ENCODE measurements at regions not wholly inside any gene's neighbourhood (a gene's known extent, or its start where the extent isn't known, plus 50 kb on each side); places are given as distances from the start of the nearest gene placed in this dataset.

DNA sequence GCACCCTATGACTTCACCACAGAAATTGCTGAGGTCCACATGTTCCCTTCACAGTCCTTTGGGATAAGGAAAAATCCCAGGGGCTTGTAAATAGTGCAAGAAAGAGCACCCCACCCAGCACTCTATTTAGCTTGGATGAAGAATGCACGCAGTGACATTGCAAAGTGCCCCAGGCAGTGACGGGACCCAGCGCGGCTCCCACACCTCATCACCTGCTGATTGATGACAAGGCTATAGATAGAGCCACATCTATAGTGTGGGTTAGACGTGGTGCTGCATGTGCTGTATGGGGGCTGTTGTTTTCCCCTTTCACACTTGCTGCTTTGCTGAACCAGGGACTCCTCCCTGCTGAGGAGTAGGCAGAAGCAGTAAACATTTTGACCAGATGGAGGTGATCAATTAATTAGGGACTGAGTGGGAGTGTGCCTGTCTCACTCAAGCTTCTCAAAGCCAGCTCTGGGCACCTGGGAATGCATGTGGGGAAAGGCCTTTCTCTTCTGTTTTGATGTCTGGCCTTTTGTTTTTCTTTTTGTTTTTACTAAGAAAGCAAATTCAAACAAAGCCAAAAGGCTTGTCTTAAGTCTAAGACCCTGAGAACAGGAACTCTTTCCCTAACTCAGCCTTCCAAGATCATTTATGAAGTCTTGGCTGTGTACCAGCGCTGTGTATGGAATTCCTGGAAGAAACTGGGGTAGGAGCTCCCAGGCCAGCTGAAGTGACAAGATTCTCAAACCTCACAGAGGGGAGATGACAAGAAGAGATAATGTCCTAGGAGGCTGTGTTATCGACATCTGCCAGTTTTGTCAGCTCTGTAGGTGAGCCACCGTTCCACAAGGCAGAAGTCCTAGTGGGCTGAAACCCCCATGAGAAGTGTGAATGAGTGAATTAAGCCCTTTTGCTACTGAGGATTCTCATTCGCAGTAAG, 219.7 kb downstream of the BARX2 start:
- no peak overlapping the region for H3K27ac ChIP-seq
- no peak for DNase-seq (ENCODE audit: low spot score in 2 of 2)
- 53 to 54% methylated on average over 9 of the region's 9 CpGs for WGBS, 2 donors
- peaks cover 0 to 20% (median 0%) of the 10 kb centered on the region in 4 donors for H3K9me3 ChIP-seq
- H3K27me3 ChIP-seq, result no peaks in the 10 kb centered on the region
- H3K4me1 ChIP-seq, result no peaks in the 10 kb centered on the region
- TF ChIP-seq POLR2A (IDR thresholded peaks at IDR 0.05), result no peak
- TF ChIP-seq EP300 (IDR thresholded peaks at IDR 0.05), result no peak
- TF ChIP-seq, protein P1, sequence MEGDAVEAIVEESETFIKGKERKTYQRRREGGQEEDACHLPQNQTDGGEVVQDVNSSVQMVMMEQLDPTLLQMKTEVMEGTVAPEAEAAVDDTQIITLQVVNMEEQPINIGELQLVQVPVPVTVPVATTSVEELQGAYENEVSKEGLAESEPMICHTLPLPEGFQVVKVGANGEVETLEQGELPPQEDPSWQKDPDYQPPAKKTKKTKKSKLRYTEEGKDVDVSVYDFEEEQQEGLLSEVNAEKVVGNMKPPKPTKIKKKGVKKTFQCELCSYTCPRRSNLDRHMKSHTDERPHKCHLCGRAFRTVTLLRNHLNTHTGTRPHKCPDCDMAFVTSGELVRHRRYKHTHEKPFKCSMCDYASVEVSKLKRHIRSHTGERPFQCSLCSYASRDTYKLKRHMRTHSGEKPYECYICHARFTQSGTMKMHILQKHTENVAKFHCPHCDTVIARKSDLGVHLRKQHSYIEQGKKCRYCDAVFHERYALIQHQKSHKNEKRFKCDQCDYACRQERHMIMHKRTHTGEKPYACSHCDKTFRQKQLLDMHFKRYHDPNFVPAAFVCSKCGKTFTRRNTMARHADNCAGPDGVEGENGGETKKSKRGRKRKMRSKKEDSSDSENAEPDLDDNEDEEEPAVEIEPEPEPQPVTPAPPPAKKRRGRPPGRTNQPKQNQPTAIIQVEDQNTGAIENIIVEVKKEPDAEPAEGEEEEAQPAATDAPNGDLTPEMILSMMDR (IDR thresholded peaks at IDR 0.05), result no peak
- no peak overlapping the region for H3K4me3 ChIP-seq
- no peaks in the 10 kb centered on the region for H3K36me3 ChIP-seq

DNA sequence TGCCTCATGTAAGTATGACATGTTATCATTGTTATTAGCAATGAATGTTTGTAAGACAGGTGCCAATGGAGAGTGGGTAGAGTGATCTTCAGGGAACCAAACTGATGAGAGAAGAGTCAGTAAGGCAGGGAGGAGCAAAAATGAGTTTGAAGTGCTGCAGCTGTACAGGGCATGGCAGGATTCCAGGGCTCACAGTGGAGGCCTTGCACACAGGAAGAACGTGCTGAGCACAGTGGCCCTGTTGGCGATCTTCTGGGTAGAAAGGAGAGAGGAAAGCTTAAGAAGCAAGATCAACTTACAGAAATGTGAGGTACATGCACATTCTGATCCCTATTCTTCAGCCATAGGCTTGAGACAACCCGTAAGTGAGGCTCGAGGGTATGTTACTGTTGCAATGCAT, 219.3 kb upstream of the TMEM45B start:
- Histone ChIP-seq H3K9me3 (peaks cover 0 to 24% (median 0%) of the 10 kb centered on the region in 4 donors), H3K4me1 (no peaks in the 10 kb centered on the region), H3K27me3 (no peaks in the 10 kb centered on the region), H3K36me3 (no peaks in the 10 kb centered on the region), H3K4me3 (no peak overlapping the region), H3K27ac (no peak overlapping the region)
- 84 to 85% methylated on average over 4 of the region's 4 CpGs for WGBS, 2 donors
- TF ChIP-seq EP300 (IDR thresholded peaks at IDR 0.05) (no peak), POLR2A (IDR thresholded peaks at IDR 0.05) (no peak)
- TF ChIP-seq, protein P1 (IDR thresholded peaks at IDR 0.05), result no peak
- no peak for DNase-seq (ENCODE audit: low spot score in 2 of 2)

DNA sequence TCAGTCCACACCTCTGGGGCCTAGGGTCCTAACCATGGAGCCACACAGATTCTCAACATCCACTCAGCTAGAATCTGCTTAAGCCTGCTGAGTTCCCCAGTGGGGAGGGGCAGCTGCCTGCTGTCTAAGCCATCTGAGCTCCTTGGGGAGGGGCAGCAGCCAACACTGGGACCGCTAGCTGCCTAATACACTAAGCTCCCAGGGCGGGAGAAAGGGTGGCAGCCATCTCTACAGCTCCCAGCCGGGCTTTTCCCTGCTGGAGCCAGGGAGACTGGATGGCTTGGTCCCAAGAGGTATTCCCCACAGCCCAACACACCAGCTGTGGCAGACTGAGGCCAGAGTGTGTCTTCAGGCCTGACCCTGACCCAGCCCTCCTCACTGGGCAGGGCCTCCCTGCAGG, 217.3 kb upstream of the TMEM45B start:
- H3K9me3 ChIP-seq, result peaks cover 0 to 24% (median 0%) of the 10 kb centered on the region in 4 donors
- no peak overlapping the region for H3K4me3 ChIP-seq
- no peak for DNase-seq (ENCODE audit: low spot score in 2 of 2)
- no peak overlapping the region for H3K27ac ChIP-seq
- H3K4me1 ChIP-seq, result no peaks in the 10 kb centered on the region
- TF ChIP-seq, protein P1 (IDR thresholded peaks at IDR 0.05), result no peak
- TF ChIP-seq EP300 (IDR thresholded peaks at IDR 0.05) (no peak), POLR2A (IDR thresholded peaks at IDR 0.05) (no peak)
- no peaks in the 10 kb centered on the region for H3K36me3 ChIP-seq
- no peaks in the 10 kb centered on the region for H3K27me3 ChIP-seq
- WGBS, 2 donors, result 90 to 93% methylated on average over 2 to 3 of the region's 3 CpGs

DNA sequence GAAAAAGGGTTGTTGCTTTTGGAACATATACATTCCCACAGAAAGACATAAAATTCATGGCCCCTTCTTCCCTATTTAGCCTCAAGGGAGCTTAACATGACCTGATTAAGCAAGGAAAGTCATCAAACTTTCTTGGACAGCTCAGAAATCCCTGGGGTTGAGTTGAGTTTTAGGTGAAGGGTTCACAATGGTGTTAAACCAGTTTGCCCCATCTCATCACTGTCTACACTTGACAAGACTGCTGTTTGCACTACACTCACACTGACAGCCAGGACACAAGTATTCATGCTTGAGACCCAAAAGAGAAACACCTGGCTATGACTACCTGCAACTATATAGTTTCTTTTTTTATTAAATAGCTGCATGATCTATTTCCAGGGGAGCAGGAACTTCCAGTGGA, 209.8 kb upstream of the TMEM45B start:
- Histone ChIP-seq H3K4me1 (no peaks in the 10 kb centered on the region), H3K4me3 (no peak overlapping the region), H3K36me3 (no peaks in the 10 kb centered on the region), H3K27ac (no peak overlapping the region), H3K27me3 (no peaks in the 10 kb centered on the region), H3K9me3 (peaks cover 0 to 2% (median 0%) of the 10 kb centered on the region in 4 donors)
- TF ChIP-seq POLR2A (IDR thresholded peaks at IDR 0.05) (no peak), EP300 (IDR thresholded peaks at IDR 0.05) (no peak)
- TF ChIP-seq, protein P1 (IDR thresholded peaks at IDR 0.05), result no peak
- DNase-seq (ENCODE audit: low spot score in 2 of 2), result no peak

DNA sequence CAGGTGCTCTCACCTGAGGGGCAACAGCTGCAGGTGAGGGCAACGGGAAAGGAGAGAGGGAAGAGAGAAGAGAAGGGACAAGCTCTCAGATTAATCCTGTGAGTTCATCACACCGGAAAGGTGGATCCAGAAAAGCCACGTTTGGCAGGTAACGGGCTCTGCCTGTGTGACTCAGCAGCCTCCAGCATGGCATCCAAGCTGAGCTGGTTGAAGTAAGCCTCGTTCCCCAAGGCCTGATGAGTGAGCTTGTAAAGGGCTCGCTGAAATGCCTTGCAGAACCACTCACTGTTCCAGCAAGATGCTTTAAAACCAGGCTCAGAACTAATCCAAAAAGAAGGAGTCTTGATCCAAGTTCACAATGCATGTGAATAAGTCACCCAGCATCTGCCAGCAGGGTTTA, 206.9 kb upstream of the TMEM45B start:
- H3K4me3 ChIP-seq, result no peak overlapping the region
- WGBS, 2 donors, result 69 to 77% methylated on average over 6 of the region's 6 CpGs
- no peak for TF ChIP-seq POLR2A (IDR thresholded peaks at IDR 0.05)
- no peak for TF ChIP-seq EP300 (IDR thresholded peaks at IDR 0.05)
- TF ChIP-seq, protein P1 (IDR thresholded peaks at IDR 0.05), result no peak
- no peak for DNase-seq (ENCODE audit: low spot score in 2 of 2)
- H3K9me3 ChIP-seq, result no peaks in the 10 kb centered on the region
- no peaks in the 10 kb centered on the region for H3K36me3 ChIP-seq
- H3K27me3 ChIP-seq, result no peaks in the 10 kb centered on the region
- H3K4me1 ChIP-seq, result no peaks in the 10 kb centered on the region
- H3K27ac ChIP-seq, result no peak overlapping the region

All from tibial nerve (tissue), 4 donors.